IMR-90 (cell line): ENCODE measurements at regions not wholly inside any gene's neighbourhood (a gene's known extent, or its start where the extent isn't known, plus 50 kb on each side); places are given as distances from the start of the nearest gene placed in this dataset.

ENCODE experiments used
- ATAC-seq: fragments of 200-7000 bp; cut with Tn5 transposase; 2 replicates; pipeline ENCODE4 v1.9.1; 2020; ENCODE audit warnings: low read depth, mild to moderate bottlenecking, moderate library complexity
- BruUV-seq: library from RNA; stranded (reverse); fragments of 400-500 nt; replicated peaks from 2 replicates; lab custom pipeline; 2021; lab: Mats Ljungman, UMichigan
- CTCF ChIA-PET: fragments of 300-600 bp; formaldehyde crosslinking; extraction: SDS; loops from one replicate; lab custom pipeline; 2021; ENCODE audit warnings: antibody characterized with exemption; lab: Yijun Ruan, JAX
- POLR2A ChIA-PET: fragments of 300-600 bp; sonication (Branson Sonifier 250); formaldehyde crosslinking; loops from one replicate; lab custom pipeline; 2022; ENCODE audit warnings: antibody characterized with exemption; ENCODE audit not compliant: unreplicated experiment; lab: Charles Lee
- DNase-seq: peaks from one replicate; pipeline ENCODE4 v3.0.0; 2013
- H2AFZ ChIP-seq: replicated peaks from 2 replicates; pipeline ENCODE3; 2013; ENCODE audit warnings: low read length, mild to moderate bottlenecking; ENCODE audit not compliant: poor library complexity
- H2AK5ac ChIP-seq: 2 replicates; pipeline ENCODE4 v1.6.1; 2013; ENCODE audit warnings: low read depth, low read length, inconsistent platforms
- H2AK9ac ChIP-seq: replicated peaks from 2 replicates; pipeline ENCODE3; 2013; ENCODE audit warnings: mild to moderate bottlenecking, low read depth, low read length, moderate library complexity; ENCODE audit not compliant: poor library complexity
- H2BK120ac ChIP-seq: 2 replicates; pipeline ENCODE4 v1.6.1; 2013; ENCODE audit warnings: low read depth, low read length, inconsistent platforms
- H2BK15ac ChIP-seq: 3 replicates; pipeline ENCODE4 v1.6.1; 2013; ENCODE audit warnings: low read depth, low read length, inconsistent platforms
- H2BK20ac ChIP-seq: 2 replicates; pipeline ENCODE4 v1.6.1; 2013; ENCODE audit warnings: low read depth, mild to moderate bottlenecking, inconsistent platforms, low read length, moderate library complexity
- H2BK5ac ChIP-seq: 2 replicates; pipeline ENCODE4 v1.6.1; 2013; ENCODE audit warnings: mild to moderate bottlenecking, low read depth, low read length, inconsistent platforms; ENCODE audit not compliant: poor library complexity, severe bottlenecking
- H3K14ac ChIP-seq: replicated peaks from 2 replicates; pipeline ENCODE4 v1.6.1; 2013; ENCODE audit warnings: low read depth, low read length, inconsistent platforms
- H3K18ac ChIP-seq: 2 replicates; pipeline ENCODE4 v1.6.1; 2013; ENCODE audit warnings: low read depth, low read length, control low read depth
- H3K23ac ChIP-seq: 2 replicates; pipeline ENCODE4 v1.6.1; 2013; ENCODE audit warnings: low read depth, low read length, inconsistent platforms
- H3K27ac ChIP-seq: 2 replicates; pipeline ENCODE4 v1.5.1; 2013; ENCODE audit warnings: mild to moderate bottlenecking, control low read depth, low read length; ENCODE audit not compliant: insufficient read depth
- H3K27me3 ChIP-seq: 2 replicates; pipeline ENCODE4 v1.6.1; 2013; ENCODE audit warnings: low read length; ENCODE audit not compliant: control insufficient read depth, insufficient read depth
- H3K36me3 ChIP-seq: 2 replicates; pipeline ENCODE4 v1.6.1; 2013; ENCODE audit warnings: low read length, mixed read lengths; ENCODE audit not compliant: control insufficient read depth, insufficient read depth
- H3K4ac ChIP-seq: 2 replicates; pipeline ENCODE4 v1.6.1; 2013; ENCODE audit warnings: low read depth, low read length, inconsistent platforms
- H3K4me1 ChIP-seq: 2 replicates; pipeline ENCODE4 v1.6.1; 2013; ENCODE audit warnings: low read length, mixed read lengths; ENCODE audit not compliant: control insufficient read depth, insufficient read depth
- H3K4me2 ChIP-seq: 2 replicates; pipeline ENCODE4 v1.6.1; 2013; ENCODE audit warnings: low read depth, mild to moderate bottlenecking, control low read depth, low read length, moderate library complexity
- H3K4me3 ChIP-seq: 2 replicates; pipeline ENCODE4 v1.5.1; 2013; ENCODE audit warnings: low read depth, mild to moderate bottlenecking, control low read depth, low read length, moderate library complexity; ENCODE audit not compliant: insufficient read depth
- H3K56ac ChIP-seq: 2 replicates; pipeline ENCODE4 v1.6.1; 2013; ENCODE audit warnings: low read length, inconsistent platforms; ENCODE audit not compliant: insufficient read depth; ENCODE audit errors: extremely low read depth
- H3K79me1 ChIP-seq, 2 experiments: 2 replicates each; pipeline ENCODE4 v1.6.1; 2013; ENCODE audit warnings: low read length in 2 of 2, inconsistent platforms in 1 of 2, low read depth in 1 of 2
- H3K9ac ChIP-seq: 2 replicates; pipeline ENCODE4 v1.6.1; 2013; ENCODE audit warnings: low read depth, low read length, control low read depth
- H3K9me1 ChIP-seq: 2 replicates; pipeline ENCODE4 v1.6.1; 2013; ENCODE audit warnings: low read length, inconsistent platforms; ENCODE audit not compliant: insufficient read depth
- H3K9me3 ChIP-seq: 2 replicates; pipeline ENCODE4 v1.6.1; 2013; ENCODE audit warnings: low read length; ENCODE audit not compliant: control insufficient read depth, insufficient read depth
- H4K20me1 ChIP-seq: 2 replicates; pipeline ENCODE4 v1.6.1; 2013; ENCODE audit warnings: low read length, inconsistent platforms; ENCODE audit not compliant: insufficient read depth
- H4K5ac ChIP-seq: 2 replicates; pipeline ENCODE4 v1.6.1; 2013; ENCODE audit warnings: mild to moderate bottlenecking, low read depth, low read length, control low read depth
- H4K8ac ChIP-seq, 2 experiments: 2 replicates each; pipeline ENCODE4 v1.6.1; 2013; ENCODE audit warnings: low read depth in 2 of 2, low read length in 2 of 2, control low read depth in 1 of 2, inconsistent platforms in 1 of 2
- H4K91ac ChIP-seq: 2 replicates; pipeline ENCODE4 v1.6.1; 2013; ENCODE audit warnings: low read depth, low read length, inconsistent platforms; ENCODE audit not compliant: insufficient read depth
- BHLHE40 ChIP-seq: fragments of 150-350 bp; IDR thresholded peaks from 2 replicates; pipeline ENCODE4 v1.6.1; 2016; ENCODE audit warnings: mild to moderate bottlenecking, low read depth, low read length
- CEBPB ChIP-seq: IDR thresholded peaks from 2 replicates; pipeline ENCODE4 v1.6.1; 2012; ENCODE audit warnings: low read depth, low read length, improper control_type of control experiment
- CHD1 ChIP-seq: IDR thresholded peaks from 2 replicates; pipeline ENCODE4 v1.6.1; 2012; ENCODE audit warnings: low read depth, low read length, improper control_type of control experiment
- CTCF ChIP-seq: conservative IDR thresholded peaks from 2 replicates; pipeline ENCODE4 v1.5.1; 2012; ENCODE audit warnings: mild to moderate bottlenecking, low read depth, low read length, improper control_type of control experiment
- ELK1 ChIP-seq: fragments of 150-350 bp; IDR thresholded peaks from 2 replicates; pipeline ENCODE4 v1.6.1; 2016; ENCODE audit warnings: low read depth, mild to moderate bottlenecking, low read length, moderate library complexity, borderline replicate concordance
- FOS ChIP-seq: fragments of 150-350 bp; IDR thresholded peaks from 2 replicates; pipeline ENCODE4 v1.6.1; 2016; ENCODE audit warnings: low read depth, low read length
- MAFK ChIP-seq: IDR thresholded peaks from 2 replicates; pipeline ENCODE4 v1.6.1; 2012; ENCODE audit warnings: low read depth, low read length, improper control_type of control experiment
- MAZ ChIP-seq: IDR thresholded peaks from 2 replicates; pipeline ENCODE4 v1.6.1; 2012; ENCODE audit warnings: low read depth, mild to moderate bottlenecking, low read length, improper control_type of control experiment, moderate library complexity, borderline replicate concordance
- MXI1 ChIP-seq: IDR thresholded peaks from 2 replicates; pipeline ENCODE4 v1.6.1; 2012; ENCODE audit warnings: low read depth, mild to moderate bottlenecking, low read length, moderate library complexity, borderline replicate concordance
- NFE2L2 ChIP-seq: fragments of 150-350 bp; IDR thresholded peaks from 2 replicates; pipeline ENCODE4 v1.6.1; 2016; ENCODE audit warnings: low read depth, mild to moderate bottlenecking, low read length
- POLR2A ChIP-seq: IDR thresholded peaks from 2 replicates; pipeline ENCODE4 v1.6.1; 2012; ENCODE audit warnings: mild to moderate bottlenecking, low read depth, low read length
- RAD21 ChIP-seq: IDR thresholded peaks from 2 replicates; pipeline ENCODE4 v1.6.1; 2012; ENCODE audit warnings: low read length, improper control_type of control experiment
- RCOR1 ChIP-seq: IDR thresholded peaks from 2 replicates; pipeline ENCODE4 v1.6.1; 2012; ENCODE audit warnings: mild to moderate bottlenecking, low read length, improper control_type of control experiment; ENCODE audit not compliant: insufficient replicate concordance
- RFX5 ChIP-seq: IDR thresholded peaks from 2 replicates; pipeline ENCODE4 v1.8.0; 2012; ENCODE audit warnings: low read depth, mild to moderate bottlenecking, low read length, moderate library complexity
- SMC3 ChIP-seq: fragments of 150-350 bp; IDR thresholded peaks from 2 replicates; pipeline ENCODE4 v1.6.1; 2016; ENCODE audit warnings: low read depth, mild to moderate bottlenecking, antibody characterized with exemption, low read length, moderate library complexity
- USF2 ChIP-seq: fragments of 150-350 bp; IDR thresholded peaks from 2 replicates; pipeline ENCODE4 v1.6.1; 2017; ENCODE audit warnings: mild to moderate bottlenecking, antibody characterized with exemption, low read length, low read depth
- WGBS, 2 experiments: methylation state at CpG; one replicate each; pipeline versions ENCODE4 v1.1.5 to v1.1.7; 2013; ENCODE audit warnings: missing lambda C conversion rate in 2 of 2; ENCODE audit not compliant: insufficient read length in 1 of 2; ENCODE audit errors: extremely low coverage in 2 of 2; 5-methylcytosine and 5-hydroxymethylcytosine counted together
- dilution Hi-C: fragments of 300-500 bp; cut with HindIII; formaldehyde crosslinking; loops from one replicate; pipeline ENCODE4 v1.14.3; 2018; ENCODE audit warnings: low sequenced_read_pairs; ENCODE audit not compliant: unreplicated experiment
- in situ Hi-C: fragments of 300-500 bp; cut with MboI; formaldehyde crosslinking; loops from 3 replicates; pipeline ENCODE4 v1.14.3; 2019; ENCODE audit warnings: low sequenced_read_pairs, inconsistent platforms, mixed read lengths
- intact Hi-C: fragments of 100-400 bp; cut with micrococcal nuclease; formaldehyde crosslinking; loops from 2 replicates; pipeline ENCODE4 v1.10.0; 2022

GRCh38 chr6:166830891-166831363 is 125.4 kb downstream of the RNASET2 start:
- Histone ChIP-seq H4K91ac (no peak overlapping the region), H3K14ac (no peak overlapping the region), H3K36me3 (no peaks in the 10 kb centered on the region), H3K9ac (no peak overlapping the region), H2BK120ac (no peak overlapping the region), H3K9me3 (no peaks in the 10 kb centered on the region), H3K9me1 (no peaks in the 10 kb centered on the region), H4K20me1 (no peaks in the 10 kb centered on the region), H2BK5ac (no peak overlapping the region), H3K27ac (no peak overlapping the region), H3K23ac (no peak overlapping the region), H3K18ac (no peak overlapping the region), H3K56ac (no peak overlapping the region), H4K5ac (no peak overlapping the region), H3K79me1 (no peaks in the 10 kb centered on the region), H3K4me1 (no peaks in the 10 kb centered on the region), H2AK9ac (no peak overlapping the region), H2AK5ac (no peak overlapping the region), H2AFZ (no peak overlapping the region), H3K4me3 (no peak overlapping the region), H2BK15ac (no peak overlapping the region), H3K27me3 (no peaks in the 10 kb centered on the region), H2BK20ac (no peak overlapping the region), H3K4ac (no peak overlapping the region), H4K8ac (no peak overlapping the region), H3K4me2 (no peak overlapping the region)
- no TSS peak for BruUV-seq
- ChIA-PET CTCF (no interaction called here), POLR2A (no interaction called here)
- intact Hi-C loops (no loop called here), dilution Hi-C loops (no loop called here), in situ Hi-C loops (no loop called here)
- DNase-seq (no peak), ATAC-seq (no peak)
- 78% methylated on average over 5 of the region's 10 CpGs; no CpG with 5 or more reads in 1 of the 2 experiments for WGBS, 2 experiments
- TF ChIP-seq CHD1 (no peak), RCOR1 (no peak), SMC3 (no peak), MXI1 (no peak), ELK1 (no peak), FOS (no peak), POLR2A (no peak), RFX5 (no peak), MAFK (no peak), CTCF (no peak), NFE2L2 (no peak), BHLHE40 (no peak), MAZ (no peak), CEBPB (no peak), USF2 (no peak), RAD21 (no peak)
